ENCODE measurements at regions not wholly inside any gene's neighbourhood (a gene's known extent, or its start where the extent isn't known, plus 50 kb on each side); places are given as distances from the start of the nearest gene placed in this dataset.

DNA sequence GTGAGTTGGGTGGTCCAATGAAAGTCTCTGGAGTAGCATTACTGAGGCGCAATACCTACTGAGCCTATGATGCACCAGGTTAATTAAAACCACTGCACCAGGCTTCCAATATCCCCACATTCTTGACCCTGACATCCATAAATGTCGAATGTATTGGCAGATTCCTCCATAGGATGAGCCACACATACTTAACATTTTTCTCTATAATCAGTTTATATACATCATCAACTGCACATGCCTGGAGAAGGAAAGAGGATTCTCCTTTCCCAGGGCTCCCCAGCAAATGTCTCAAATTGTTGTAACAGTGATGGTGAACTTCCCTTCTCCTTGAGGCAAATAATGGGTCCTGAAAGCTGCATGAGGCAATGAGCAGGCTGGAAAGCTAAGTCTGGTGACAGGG, 82.3 kb upstream of the LPP start:
- TF ChIP-seq POLR2A (IDR thresholded peaks at IDR 0.05; ENCODE audit: low read depth, low read length) = no peak
- TF ChIP-seq TAF1 (IDR thresholded peaks at IDR 0.05; ENCODE audit: borderline replicate concordance, low read depth, low read length) = no peak
- TF ChIP-seq POLR2AphosphoS5 (IDR thresholded peaks at IDR 0.05; ENCODE audit: low read depth, low read length) = no peak
